ENCODE measurements at regions not wholly inside any gene's neighbourhood (a gene's known extent, or its start where the extent isn't known, plus 50 kb on each side); places are given as distances from the start of the nearest gene placed in this dataset.

GRCh38 chr3:187987187-187987586 is 166.8 kb upstream of the LPP start:
- Mint-ChIP-seq H3K4me1 (ENCODE audit: unreplicated experiment) (peaks cover 11% of the 10 kb centered on the region), H3K27me3 (no peaks in the 10 kb centered on the region), H3K4me3 (no peak overlapping the region), H3K36me3 (no peaks in the 10 kb centered on the region), H3K27ac (no peak overlapping the region), H3K9me3 (peaks cover 6% of the 10 kb centered on the region)
- no peak for DNase-seq (ENCODE audit: extremely low spot score, unreplicated experiment)
- TF ChIP-seq CTCF (conservative IDR thresholded peaks at IDR 0.05) = no peak

DNA sequence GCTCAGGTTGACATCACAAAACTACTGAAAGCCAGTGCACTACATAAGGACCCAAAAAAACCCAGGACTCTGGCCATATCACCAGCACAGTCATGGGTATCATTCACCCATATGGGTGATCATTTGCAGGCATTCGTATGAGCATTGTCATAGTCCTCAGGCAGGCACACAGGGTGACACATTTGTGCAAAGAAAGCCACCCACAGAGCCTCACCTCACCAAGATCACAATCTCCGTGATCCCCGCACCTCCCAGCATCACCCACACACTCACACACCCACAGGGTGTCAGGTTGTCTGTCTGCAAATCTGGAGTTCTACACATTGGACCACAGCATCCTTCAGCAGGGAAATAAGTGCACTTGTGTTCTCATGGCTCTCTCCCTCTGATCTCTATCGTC is 166.0 kb upstream of the LPP start:
- H3K9me3 Mint-ChIP-seq = peaks cover 10% of the 10 kb centered on the region
- no peak overlapping the region for H3K27ac Mint-ChIP-seq
- no peaks in the 10 kb centered on the region for H3K27me3 Mint-ChIP-seq
- TF ChIP-seq CTCF (conservative IDR thresholded peaks at IDR 0.05) = no peak
- H3K4me1 Mint-ChIP-seq (ENCODE audit: unreplicated experiment) = peaks cover 11% of the 10 kb centered on the region
- no peak overlapping the region for H3K4me3 Mint-ChIP-seq
- DNase-seq (ENCODE audit: extremely low spot score, unreplicated experiment) = no peak
- H3K36me3 Mint-ChIP-seq = no peaks in the 10 kb centered on the region

DNA sequence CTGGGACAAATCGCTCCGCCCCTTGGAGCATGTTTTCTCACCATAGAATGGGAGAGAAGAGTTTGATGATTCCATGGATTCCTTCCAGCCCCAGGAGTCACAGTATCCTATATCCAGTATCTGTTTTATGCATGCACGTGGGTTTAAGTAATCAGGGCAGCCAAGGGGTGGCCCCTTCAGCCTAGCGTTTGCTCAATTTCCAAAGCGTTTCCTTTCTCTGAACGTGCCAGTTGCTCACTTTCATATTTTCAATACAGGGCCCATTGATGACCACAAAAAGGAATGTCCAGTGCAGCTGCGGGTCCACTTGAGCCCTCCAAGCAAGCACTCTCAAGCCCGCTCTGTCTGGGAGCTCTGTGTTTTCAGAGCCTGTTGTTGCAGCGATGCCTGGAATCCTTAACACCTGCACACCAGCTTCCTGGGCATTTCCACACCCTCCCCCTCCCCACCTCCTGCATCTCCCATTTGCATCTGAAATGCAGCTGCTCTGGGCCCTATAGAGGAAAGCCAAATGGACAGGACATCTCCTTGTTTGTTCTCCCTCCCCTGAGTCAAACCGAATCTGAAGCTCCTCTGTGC is 164.3 kb upstream of the LPP start:
- Mint-ChIP-seq H3K27ac (no peak overlapping the region), H3K9me3 (peaks cover 10% of the 10 kb centered on the region), H3K27me3 (no peaks in the 10 kb centered on the region), H3K4me1 (ENCODE audit: unreplicated experiment) (peaks cover 11% of the 10 kb centered on the region), H3K4me3 (no peak overlapping the region), H3K36me3 (no peaks in the 10 kb centered on the region)
- TF ChIP-seq CTCF (conservative IDR thresholded peaks at IDR 0.05) = no peak
- DNase-seq (ENCODE audit: extremely low spot score, unreplicated experiment) = no peak

DNA sequence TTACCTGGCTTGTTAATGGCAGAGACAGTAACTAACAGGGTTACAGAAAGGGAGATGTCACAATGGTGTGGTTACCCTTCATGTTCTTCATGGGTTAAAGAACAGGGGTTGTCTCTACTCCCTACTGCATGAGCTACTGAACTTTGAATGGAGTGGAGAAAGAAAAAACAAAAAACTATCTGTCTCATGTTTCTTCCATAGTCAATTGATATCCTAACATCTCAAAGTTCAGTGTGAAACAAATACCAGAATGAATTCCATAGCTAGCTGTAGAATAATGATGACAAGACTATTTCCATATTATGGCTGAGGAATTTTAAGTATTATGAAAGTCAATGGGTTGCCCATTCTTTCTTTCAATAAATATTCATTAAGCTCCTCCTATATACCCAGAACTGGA is 161.3 kb upstream of the LPP start:
- H3K27ac Mint-ChIP-seq = no peak overlapping the region
- H3K9me3 Mint-ChIP-seq = peaks cover 4% of the 10 kb centered on the region
- H3K4me3 Mint-ChIP-seq = no peak overlapping the region
- no peak for TF ChIP-seq CTCF (conservative IDR thresholded peaks at IDR 0.05)
- DNase-seq (ENCODE audit: extremely low spot score, unreplicated experiment) = no peak
- no peaks in the 10 kb centered on the region for H3K36me3 Mint-ChIP-seq
- no peaks in the 10 kb centered on the region for H3K27me3 Mint-ChIP-seq
- peaks cover 15% of the 10 kb centered on the region for H3K4me1 Mint-ChIP-seq (ENCODE audit: unreplicated experiment)

DNA sequence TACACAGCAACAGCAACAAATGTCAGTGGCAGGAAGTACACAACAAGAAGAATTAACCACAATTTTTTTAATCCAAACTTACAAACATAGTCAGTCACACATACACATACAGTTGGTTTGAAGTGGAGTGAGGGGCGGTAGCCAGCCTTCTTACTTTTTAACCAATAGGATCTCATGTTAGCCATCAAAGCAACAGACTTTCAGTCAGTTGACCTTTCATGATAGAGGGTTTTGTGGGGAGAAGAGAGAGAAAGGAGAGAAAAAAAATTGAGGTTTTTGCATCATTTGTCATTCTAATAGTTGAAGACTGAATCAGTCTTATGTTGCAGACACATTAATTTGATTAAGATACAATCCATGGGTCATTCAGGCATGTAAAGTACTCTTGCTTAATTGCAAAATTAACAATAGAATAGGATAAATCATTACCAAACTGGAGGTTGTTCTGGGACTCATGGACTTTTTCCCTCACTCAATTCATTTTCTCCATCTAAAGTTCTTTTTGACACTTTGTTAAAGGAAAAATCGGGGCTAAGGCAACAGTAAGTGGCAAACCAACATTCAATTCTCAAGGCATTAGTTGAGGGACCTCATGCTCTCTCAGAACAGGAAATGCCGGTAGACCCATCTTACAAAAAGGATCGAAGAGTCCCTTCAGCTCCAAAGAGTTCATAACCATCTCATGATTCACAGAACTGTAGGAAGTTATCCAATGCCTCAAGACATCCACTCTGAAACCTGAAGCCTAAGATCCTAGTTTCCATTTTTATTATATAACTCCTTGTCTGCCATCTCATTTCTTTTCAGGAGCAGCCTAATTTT is 159.5 kb upstream of the LPP start:
- no peak for DNase-seq (ENCODE audit: extremely low spot score, unreplicated experiment)
- H3K9me3 Mint-ChIP-seq = peaks cover 4% of the 10 kb centered on the region
- H3K36me3 Mint-ChIP-seq = no peaks in the 10 kb centered on the region
- no peak overlapping the region for H3K4me3 Mint-ChIP-seq
- no peak for TF ChIP-seq CTCF (conservative IDR thresholded peaks at IDR 0.05)
- H3K27ac Mint-ChIP-seq = no peak overlapping the region
- H3K4me1 Mint-ChIP-seq (ENCODE audit: unreplicated experiment) = peaks cover 13% of the 10 kb centered on the region
- H3K27me3 Mint-ChIP-seq = no peaks in the 10 kb centered on the region
